H9 (cell line): ENCODE measurements at regions not wholly inside any gene's neighbourhood (a gene's known extent, or its start where the extent isn't known, plus 50 kb on each side); places are given as distances from the start of the nearest gene placed in this dataset.

Experiments used
- DNase-seq: peaks from one replicate; pipeline ENCODE4 v3.0.0-alpha.2; 2017
- H2AFZ ChIP-seq: one replicate; pipeline ENCODE4 v1.6.1; 2013; ENCODE audit warnings: mild to moderate bottlenecking, low read length, control low read depth, moderate library complexity
- H2AK5ac ChIP-seq: 2 replicates; pipeline ENCODE4 v1.6.1; 2013; ENCODE audit warnings: low read length, control low read depth, mixed read lengths; ENCODE audit not compliant: insufficient read length
- H2BK120ac ChIP-seq: one replicate; pipeline ENCODE4 v1.6.1; 2013; ENCODE audit warnings: low read depth, mild to moderate bottlenecking, low read length, control low read depth, inconsistent platforms; ENCODE audit not compliant: poor library complexity, severe bottlenecking
- H2BK12ac ChIP-seq: 2 replicates; pipeline ENCODE4 v1.6.1; 2013; ENCODE audit warnings: low read length, control low read depth, mixed read lengths, low read depth; ENCODE audit not compliant: insufficient read length
- H2BK15ac ChIP-seq: 2 replicates; pipeline ENCODE4 v1.6.1; 2013; ENCODE audit warnings: low read depth, low read length, control low read depth
- H2BK20ac ChIP-seq: one replicate; pipeline ENCODE4 v1.6.1; 2013; ENCODE audit warnings: low read depth, mild to moderate bottlenecking, low read length, control low read depth, inconsistent platforms; ENCODE audit not compliant: poor library complexity, severe bottlenecking
- H2BK5ac ChIP-seq: 2 replicates; pipeline ENCODE4 v1.6.1; 2013; ENCODE audit warnings: low read length, control low read depth, mixed read lengths; ENCODE audit not compliant: insufficient read length
- H3K14ac ChIP-seq: 2 replicates; pipeline ENCODE4 v1.6.1; 2013; ENCODE audit warnings: low read length, control low read depth; ENCODE audit not compliant: insufficient read depth
- H3K18ac ChIP-seq: 2 replicates; pipeline ENCODE4 v1.6.1; 2013; ENCODE audit warnings: low read depth, mild to moderate bottlenecking, mixed read lengths, low read length, control low read depth; ENCODE audit not compliant: insufficient read length
- H3K23ac ChIP-seq: 2 replicates; pipeline ENCODE4 v1.6.1; 2013; ENCODE audit warnings: low read length, control low read depth, mixed read lengths, low read depth; ENCODE audit not compliant: insufficient read length
- H3K23me2 ChIP-seq: 2 replicates; pipeline ENCODE4 v1.6.1; 2013; ENCODE audit warnings: low read depth, mild to moderate bottlenecking, mixed read lengths, low read length, control low read depth; ENCODE audit not compliant: insufficient read length, poor library complexity, severe bottlenecking
- H3K27ac ChIP-seq: 2 replicates; pipeline ENCODE4 v1.5.1; 2013; ENCODE audit warnings: low read length, control low read depth, mixed read lengths, low read depth; ENCODE audit not compliant: insufficient read length
- H3K27me3 ChIP-seq: 2 replicates; pipeline ENCODE4 v1.6.1; 2013; ENCODE audit warnings: low read length, control low read depth, inconsistent platforms; ENCODE audit not compliant: insufficient read depth
- H3K4ac ChIP-seq: 2 replicates; pipeline ENCODE4 v1.6.1; 2013; ENCODE audit warnings: low read depth, mild to moderate bottlenecking, control low read depth, inconsistent platforms, low read length, moderate library complexity
- H3K4me1 ChIP-seq: 2 replicates; pipeline ENCODE4 v1.6.1; 2013; ENCODE audit warnings: low read length, control low read depth, inconsistent platforms; ENCODE audit not compliant: insufficient read depth
- H3K4me2 ChIP-seq: 2 replicates; pipeline ENCODE4 v1.6.1; 2013; ENCODE audit warnings: low read length, control low read depth, mixed read lengths; ENCODE audit not compliant: insufficient read length, insufficient read depth
- H3K56ac ChIP-seq: 2 replicates; pipeline ENCODE4 v1.6.1; 2013; ENCODE audit warnings: low read depth, mild to moderate bottlenecking, mixed read lengths, low read length, control low read depth; ENCODE audit not compliant: insufficient read length
- H3K79me1 ChIP-seq: 2 replicates; pipeline ENCODE4 v1.6.1; 2013; ENCODE audit warnings: low read depth, mild to moderate bottlenecking, moderate library complexity, low read length, control low read depth, inconsistent platforms; ENCODE audit not compliant: insufficient read depth, poor library complexity, severe bottlenecking
- H3K79me2 ChIP-seq: 2 replicates; pipeline ENCODE4 v1.6.1; 2013; ENCODE audit warnings: low read length, control low read depth, inconsistent platforms; ENCODE audit not compliant: insufficient read depth
- H3K9ac ChIP-seq: 2 replicates; pipeline ENCODE4 v1.6.1; 2013; ENCODE audit warnings: low read length, control low read depth, mixed read lengths; ENCODE audit not compliant: insufficient read length; ENCODE audit errors: extremely low read depth
- H3K9me3 ChIP-seq: one replicate; pipeline ENCODE4 v1.6.1; 2013; ENCODE audit warnings: low read depth, low read length, inconsistent platforms; ENCODE audit not compliant: control insufficient read depth
- H3T11ph ChIP-seq: one replicate; pipeline ENCODE4 v1.6.1; 2013; ENCODE audit warnings: mild to moderate bottlenecking, low read length, control low read depth, inconsistent platforms
- H4K20me1 ChIP-seq: one replicate; pipeline ENCODE4 v1.6.1; 2013; ENCODE audit not compliant: control insufficient read depth, insufficient read length, insufficient read depth
- H4K5ac ChIP-seq: 2 replicates; pipeline ENCODE4 v1.6.1; 2013; ENCODE audit warnings: low read depth, mild to moderate bottlenecking, mixed read lengths, low read length, control low read depth; ENCODE audit not compliant: insufficient read length
- H4K8ac ChIP-seq: replicated peaks from 2 replicates; pipeline ENCODE4 v1.6.1; 2013; ENCODE audit warnings: low read length, control low read depth, mixed read lengths, low read depth; ENCODE audit not compliant: insufficient read length
- H4K91ac ChIP-seq: 2 replicates; pipeline ENCODE4 v1.6.1; 2013; ENCODE audit warnings: low read depth, mild to moderate bottlenecking, moderate library complexity, mixed read lengths, low read length, control low read depth; ENCODE audit not compliant: insufficient read length
- H3K27ac Mint-ChIP-seq, 3 experiments: 2 replicates in 2 of 3; 3 replicates in 1 of 3; pipeline ENCODE4 v1.8.0; 2020 to 2021; ENCODE audit warnings: mixed read lengths in 3 of 3, mild to moderate bottlenecking in 1 of 3, moderate library complexity in 1 of 3
- H3K27me3 Mint-ChIP-seq: 2 replicates; pipeline ENCODE4 v1.8.0; 2021; ENCODE audit warnings: low read depth, mild to moderate bottlenecking, moderate library complexity, mixed read lengths
- H3K36me3 Mint-ChIP-seq, 3 experiments: 2 replicates in 2 of 3; 3 replicates in 1 of 3; pipeline ENCODE4 v1.8.0; 2020 to 2021; ENCODE audit warnings: low read depth in 3 of 3, mixed read lengths in 3 of 3; ENCODE audit not compliant: insufficient read depth in 1 of 3
- H3K4me1 Mint-ChIP-seq, 2 experiments: 2 replicates each; pipeline ENCODE4 v1.8.0; 2020; ENCODE audit warnings: mixed read lengths in 2 of 2
- H3K4me3 Mint-ChIP-seq, 2 experiments: 2 replicates in 1 of 2; 3 replicates in 1 of 2; pipeline ENCODE4 v1.8.0; 2020 to 2021; ENCODE audit warnings: mild to moderate bottlenecking in 2 of 2, mixed read lengths in 2 of 2, moderate library complexity in 1 of 2
- H3K9me3 Mint-ChIP-seq, 2 experiments: 2 replicates in 1 of 2; 3 replicates in 1 of 2; pipeline ENCODE4 v1.8.0; 2020; ENCODE audit warnings: mild to moderate bottlenecking in 2 of 2, mixed read lengths in 2 of 2, moderate library complexity in 1 of 2
- CTCF ChIP-seq: fragments of 200-600 bp; sonication (generic); conservative IDR thresholded peaks from 3 replicates; pipeline ENCODE4 v1.8.0; 2021; ENCODE audit warnings: antibody characterized with exemption, mild to moderate bottlenecking
- WGBS: extraction: QIAGEN DNeasy Blood & Tissue Kit; methylation state at CpG from one replicate; pipeline ENCODE4 v1.1.7; 2013; ENCODE audit warnings: missing lambda C conversion rate, low lambda C conversion rate, mixed read lengths; ENCODE audit not compliant: insufficient read length; ENCODE audit errors: extremely low coverage; 5-methylcytosine and 5-hydroxymethylcytosine counted together

- Mint-ChIP-seq H3K4me1 (peaks cover 22 to 28% of the 10 kb centered on the region in 2 experiments), H3K9me3 (peaks cover 23 to 24% of the 10 kb centered on the region in 2 experiments), H3K36me3 (peaks cover 2 to 26% (median 7%) of the 10 kb centered on the region in 3 experiments; a peak in 4 of 7 replicates), H3K27ac (peak overlapping the region in 1 of 3 experiments; percentile 55; a peak in 1 of 7 replicates), H3K4me3 (no peak overlapping the region), H3K27me3 (peaks cover 20% of the 10 kb centered on the region)
- H3K9ac ChIP-seq = no peak overlapping the region
- no peak overlapping the region for H3K27ac ChIP-seq
- no peak overlapping the region for H2BK5ac ChIP-seq
- H3K79me1 ChIP-seq = no peaks in the 10 kb centered on the region
- H4K20me1 ChIP-seq = no peaks in the 10 kb centered on the region
- no peak overlapping the region for H3K14ac ChIP-seq
- H3K4me2 ChIP-seq = no peak overlapping the region
- no peak overlapping the region for H2BK15ac ChIP-seq
- H3K4ac ChIP-seq = no peak overlapping the region
- no CpG with 5 or more reads among the region's 5 CpGs for WGBS
- no peak overlapping the region for H4K5ac ChIP-seq
- no peaks in the 10 kb centered on the region for H3K23me2 ChIP-seq
- H3K23ac ChIP-seq = no peak overlapping the region
- H3K79me2 ChIP-seq = no peaks in the 10 kb centered on the region
- H3T11ph ChIP-seq = no peak overlapping the region
- H3K56ac ChIP-seq = no peak overlapping the region
- H3K27me3 ChIP-seq = no peaks in the 10 kb centered on the region
- no peak overlapping the region for H2BK120ac ChIP-seq
- H2BK20ac ChIP-seq = no peak overlapping the region
- no peak overlapping the region for H2BK12ac ChIP-seq
- no peak overlapping the region for H4K91ac ChIP-seq
- no peak for TF ChIP-seq CTCF
- peaks cover 5% of the 10 kb centered on the region for H3K9me3 ChIP-seq
- no peak overlapping the region for H3K18ac ChIP-seq
- DNase-seq = no peak
- H2AFZ ChIP-seq = no peak overlapping the region
- no peaks in the 10 kb centered on the region for H3K4me1 ChIP-seq
- no peak overlapping the region for H2AK5ac ChIP-seq
- H4K8ac ChIP-seq = no peak overlapping the region
Measured at GRCh38 chr16:86410529-86410928, 99.8 kb upstream of the FOXF1 start.
